Loucy (cell line): ENCODE measurements at regions not wholly inside any gene's neighbourhood (a gene's known extent, or its start where the extent isn't known, plus 50 kb on each side); places are given as distances from the start of the nearest gene placed in this dataset.

Experiments
- H2AFZ ChIP-seq: fragments of 200-600 bp; sonication (generic); 2 replicates; pipeline ENCODE4 v1.6.0; 2016; ENCODE audit warnings: antibody characterized with exemption, mild to moderate bottlenecking, low read length, moderate library complexity
- H3F3A ChIP-seq: fragments of 200-600 bp; 2 replicates; pipeline ENCODE4 v1.6.0; 2016; ENCODE audit warnings: antibody characterized with exemption, low read depth, mild to moderate bottlenecking
- H3K27me3 ChIP-seq: fragments of 200-600 bp; sonication (generic); 2 replicates; pipeline ENCODE4 v1.6.1; 2014; ENCODE audit warnings: low read length, mild to moderate bottlenecking; ENCODE audit not compliant: insufficient read depth, poor library complexity, severe bottlenecking
- H3K36me3 ChIP-seq: fragments of 200-600 bp; sonication (generic); 2 replicates; pipeline ENCODE4 v1.6.1; 2016; ENCODE audit warnings: low read length; ENCODE audit not compliant: insufficient read depth
- H3K4me1 ChIP-seq: fragments of 200-600 bp; sonication (generic); 2 replicates; pipeline ENCODE4 v1.5.1; 2014; ENCODE audit warnings: low read length, mild to moderate bottlenecking; ENCODE audit not compliant: insufficient read depth, poor library complexity, severe bottlenecking
- H3K4me2 ChIP-seq: fragments of 200-600 bp; sonication (generic); 2 replicates; pipeline ENCODE4 v1.6.0; 2014; ENCODE audit warnings: antibody characterized with exemption, low read length, low read depth, mild to moderate bottlenecking; ENCODE audit not compliant: poor library complexity, severe bottlenecking
- H3K4me3 ChIP-seq: fragments of 200-600 bp; sonication (generic); 2 replicates; pipeline ENCODE4 v1.5.1; 2014; ENCODE audit warnings: low read length, mild to moderate bottlenecking, mixed read lengths; ENCODE audit not compliant: poor library complexity, severe bottlenecking
- H3K79me2 ChIP-seq: fragments of 200-600 bp; sonication (generic); 2 replicates; pipeline ENCODE4 v1.6.1; 2014; ENCODE audit warnings: low read length; ENCODE audit not compliant: insufficient read depth
- H3K9ac ChIP-seq: fragments of 200-600 bp; sonication (generic); 2 replicates; pipeline ENCODE4 v1.6.0; 2014; ENCODE audit warnings: mild to moderate bottlenecking, low read depth, low read length, moderate library complexity; ENCODE audit not compliant: poor library complexity, severe bottlenecking
- H3K9me2 ChIP-seq: fragments of 200-600 bp; sonication (generic); replicated peaks from 2 replicates; pipeline ENCODE4 v1.6.1; 2016; ENCODE audit warnings: low read depth, low read length, mixed read lengths
- H3K9me3 ChIP-seq: fragments of 200-600 bp; sonication (generic); 2 replicates; pipeline ENCODE4 v1.6.1; 2014; ENCODE audit warnings: mild to moderate bottlenecking, antibody characterized with exemption, low read length, low read depth; ENCODE audit not compliant: insufficient read depth
- H4K20me1 ChIP-seq: fragments of 200-600 bp; sonication (generic); 2 replicates; pipeline ENCODE4 v1.6.0; 2014; ENCODE audit warnings: antibody characterized with exemption, low read length, mild to moderate bottlenecking; ENCODE audit not compliant: insufficient read depth, poor library complexity, severe bottlenecking
- EZH2phosphoT487 ChIP-seq: fragments of 200-600 bp; IDR thresholded peaks from 2 replicates; pipeline ENCODE4 v1.6.1; 2018; ENCODE audit warnings: antibody characterized with exemption, mild to moderate bottlenecking, moderate library complexity, borderline replicate concordance
- TF ChIP-seq, protein P1 (sequence below): fragments of 200-600 bp; sonication (generic); conservative IDR thresholded peaks from 2 replicates; pipeline ENCODE4 v1.5.1; 2014; ENCODE audit warnings: mild to moderate bottlenecking, antibody characterized with exemption, low read length

DNA sequence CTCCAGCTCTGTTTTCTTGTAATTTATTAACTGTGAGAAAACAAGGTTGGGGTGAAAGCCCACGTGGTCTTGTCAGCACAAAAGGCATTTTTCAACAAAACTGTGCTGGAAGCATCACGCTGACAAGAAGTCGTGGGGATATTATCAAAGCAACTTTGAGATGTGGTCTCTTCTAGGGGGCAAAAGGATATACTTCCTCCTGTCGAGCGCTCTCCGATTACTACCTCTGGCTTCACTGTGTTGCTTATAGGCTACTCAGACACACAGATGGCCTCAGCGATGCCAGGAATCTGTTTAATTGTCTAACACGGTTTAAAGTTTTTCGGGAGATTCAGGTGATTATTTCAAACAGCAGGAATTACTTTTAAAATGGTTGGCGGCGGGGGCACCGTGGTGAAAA lies 275.9 kb upstream of the SOX4 start:
- no peaks in the 10 kb centered on the region for H3K79me2 ChIP-seq
- H3K9ac ChIP-seq, result no peak overlapping the region
- H4K20me1 ChIP-seq, result no peaks in the 10 kb centered on the region
- peaks cover 10% of the 10 kb centered on the region for H3K4me1 ChIP-seq
- no peak overlapping the region for H3K4me3 ChIP-seq
- no peaks in the 10 kb centered on the region for H3K36me3 ChIP-seq
- H3F3A ChIP-seq, result no peaks in the 10 kb centered on the region
- no peak overlapping the region for H3K4me2 ChIP-seq
- H3K27me3 ChIP-seq, result no peaks in the 10 kb centered on the region
- H3K9me3 ChIP-seq, result no peaks in the 10 kb centered on the region
- no peaks in the 10 kb centered on the region for H3K9me2 ChIP-seq
- no peak overlapping the region for H2AFZ ChIP-seq
- no peak for TF ChIP-seq EZH2phosphoT487

DNA sequence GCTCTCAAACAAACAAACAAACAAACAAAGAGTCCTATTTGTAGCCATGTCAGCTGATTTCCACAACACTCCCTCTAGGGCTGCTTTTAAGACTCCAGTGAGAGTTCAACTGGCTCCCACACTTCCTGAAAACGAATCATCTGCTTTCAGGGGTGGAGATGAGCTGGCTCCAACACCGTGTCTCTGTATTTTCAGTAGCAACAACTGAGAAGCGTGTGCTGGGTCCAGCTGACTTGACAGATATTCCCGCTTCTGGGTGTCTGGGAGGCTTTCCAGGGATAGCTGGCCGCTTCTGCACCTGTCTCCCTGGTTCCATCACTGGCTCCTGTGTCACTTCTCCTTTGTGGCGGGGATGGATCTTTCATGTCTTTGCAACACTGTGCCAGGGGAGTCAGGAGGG lies 272.5 kb upstream of the SOX4 start:
- H3K9me2 ChIP-seq, result no peaks in the 10 kb centered on the region
- H2AFZ ChIP-seq, result no peak overlapping the region; the same call in 1 of the 2 replicates
- H3K9me3 ChIP-seq, result no peaks in the 10 kb centered on the region
- H3K27me3 ChIP-seq, result no peaks in the 10 kb centered on the region
- H3K4me2 ChIP-seq, result no peak overlapping the region
- H3K4me1 ChIP-seq, result peaks cover 10% of the 10 kb centered on the region
- no peaks in the 10 kb centered on the region for H3K36me3 ChIP-seq
- no peak overlapping the region for H3K9ac ChIP-seq
- H4K20me1 ChIP-seq, result no peaks in the 10 kb centered on the region
- H3K79me2 ChIP-seq, result no peaks in the 10 kb centered on the region
- no peak for TF ChIP-seq EZH2phosphoT487
- TF ChIP-seq, protein P1, sequence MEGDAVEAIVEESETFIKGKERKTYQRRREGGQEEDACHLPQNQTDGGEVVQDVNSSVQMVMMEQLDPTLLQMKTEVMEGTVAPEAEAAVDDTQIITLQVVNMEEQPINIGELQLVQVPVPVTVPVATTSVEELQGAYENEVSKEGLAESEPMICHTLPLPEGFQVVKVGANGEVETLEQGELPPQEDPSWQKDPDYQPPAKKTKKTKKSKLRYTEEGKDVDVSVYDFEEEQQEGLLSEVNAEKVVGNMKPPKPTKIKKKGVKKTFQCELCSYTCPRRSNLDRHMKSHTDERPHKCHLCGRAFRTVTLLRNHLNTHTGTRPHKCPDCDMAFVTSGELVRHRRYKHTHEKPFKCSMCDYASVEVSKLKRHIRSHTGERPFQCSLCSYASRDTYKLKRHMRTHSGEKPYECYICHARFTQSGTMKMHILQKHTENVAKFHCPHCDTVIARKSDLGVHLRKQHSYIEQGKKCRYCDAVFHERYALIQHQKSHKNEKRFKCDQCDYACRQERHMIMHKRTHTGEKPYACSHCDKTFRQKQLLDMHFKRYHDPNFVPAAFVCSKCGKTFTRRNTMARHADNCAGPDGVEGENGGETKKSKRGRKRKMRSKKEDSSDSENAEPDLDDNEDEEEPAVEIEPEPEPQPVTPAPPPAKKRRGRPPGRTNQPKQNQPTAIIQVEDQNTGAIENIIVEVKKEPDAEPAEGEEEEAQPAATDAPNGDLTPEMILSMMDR, result no peak
- no peak overlapping the region for H3K4me3 ChIP-seq
- H3F3A ChIP-seq, result no peaks in the 10 kb centered on the region

DNA sequence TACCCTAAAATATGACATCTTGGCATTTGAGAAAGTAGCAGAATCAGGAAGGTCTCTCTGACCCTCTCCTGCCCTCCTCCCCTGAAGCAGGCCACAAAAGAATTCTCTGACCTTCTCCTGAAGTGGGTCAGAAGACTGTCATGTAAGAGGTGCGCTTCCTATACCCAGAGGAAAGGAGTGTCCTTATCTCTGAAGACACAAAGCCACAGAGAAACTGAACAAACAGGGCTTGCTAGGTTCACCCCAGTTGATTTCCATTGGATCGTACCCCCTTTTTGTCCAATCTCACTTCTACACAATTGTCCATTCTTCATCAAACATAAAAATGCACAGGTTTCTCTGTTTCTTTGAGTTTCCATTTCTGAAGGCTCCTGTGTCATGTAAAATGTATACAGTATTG lies 272.0 kb upstream of the SOX4 start:
- no peak for TF ChIP-seq EZH2phosphoT487
- TF ChIP-seq, protein P1, result no peak
- H3K9ac ChIP-seq, result no peak overlapping the region
- no peaks in the 10 kb centered on the region for H3K79me2 ChIP-seq
- H3K4me3 ChIP-seq, result no peak overlapping the region
- H3K9me2 ChIP-seq, result no peaks in the 10 kb centered on the region
- H3K4me1 ChIP-seq, result peaks cover 10% of the 10 kb centered on the region
- H3K9me3 ChIP-seq, result no peaks in the 10 kb centered on the region
- H3K36me3 ChIP-seq, result no peaks in the 10 kb centered on the region
- H2AFZ ChIP-seq, result no peak overlapping the region; the same call in 1 of the 2 replicates
- H3K4me2 ChIP-seq, result no peak overlapping the region
- H3K27me3 ChIP-seq, result no peaks in the 10 kb centered on the region
- H4K20me1 ChIP-seq, result no peaks in the 10 kb centered on the region
- H3F3A ChIP-seq, result no peaks in the 10 kb centered on the region

DNA sequence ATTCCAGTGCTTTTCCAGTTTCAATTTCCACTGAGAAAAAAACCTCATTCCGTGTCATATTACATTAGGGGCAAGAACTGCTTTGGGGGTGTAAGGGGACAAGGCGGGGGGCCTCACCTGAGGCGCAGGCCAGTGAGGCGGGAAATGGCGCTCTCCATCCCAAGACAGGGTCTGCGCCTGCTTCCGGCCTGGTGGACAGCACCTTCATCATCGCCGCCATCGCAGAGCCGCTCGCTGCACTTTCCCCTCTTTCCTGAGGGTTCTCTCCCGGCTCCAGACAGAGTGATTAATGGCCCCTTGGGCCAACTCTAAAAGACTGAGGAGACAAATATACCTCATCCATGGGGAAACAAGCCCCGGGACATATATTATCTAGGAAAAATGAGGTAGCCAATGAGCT lies 270.0 kb upstream of the SOX4 start:
- Histone ChIP-seq H3F3A (no peaks in the 10 kb centered on the region), H3K9ac (no peak overlapping the region)

More for the DNA sequence above, 270.0 kb upstream of the SOX4 start:
- Histone ChIP-seq H3K4me3 (no peak overlapping the region), H3K27me3 (no peaks in the 10 kb centered on the region), H3K4me1 (peaks cover 10% of the 10 kb centered on the region), H3K9me3 (no peaks in the 10 kb centered on the region), H2AFZ (no peak overlapping the region), H3K9me2 (no peaks in the 10 kb centered on the region), H3K36me3 (no peaks in the 10 kb centered on the region), H4K20me1 (no peaks in the 10 kb centered on the region), H3K79me2 (no peaks in the 10 kb centered on the region), H3K4me2 (no peak overlapping the region)
- TF ChIP-seq EZH2phosphoT487, result no peak
- TF ChIP-seq, protein P1, result no peak
